ENCODE measurements at regions not wholly inside any gene's neighbourhood (a gene's known extent, or its start where the extent isn't known, plus 50 kb on each side); places are given as distances from the start of the nearest gene placed in this dataset.

DNA sequence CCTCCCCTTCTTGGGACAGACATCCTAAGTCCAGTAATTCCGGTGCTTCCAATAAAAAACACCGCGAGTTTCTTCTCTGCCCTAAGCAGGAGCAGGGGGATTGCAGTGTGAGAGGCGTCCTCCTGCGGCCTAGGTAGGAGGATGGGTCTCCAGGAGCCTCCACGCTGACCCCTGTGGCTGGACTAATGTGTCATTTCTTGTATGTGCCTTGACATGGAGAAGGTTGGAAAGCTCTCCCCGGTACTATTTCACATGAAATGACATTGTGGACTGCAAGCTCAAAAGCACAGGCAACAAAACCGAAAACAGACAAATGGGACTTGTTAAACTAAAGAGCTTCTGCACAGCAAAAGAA is 66.6 kb upstream of the ENPP6 start:
- H3K4me1 ChIP-seq (ENCODE audit: insufficient read depth, low read length, severe bottlenecking), result peaks cover 87% of the 10 kb centered on the region
- no peaks in the 10 kb centered on the region for H3K79me2 ChIP-seq (ENCODE audit: insufficient read depth, low read length)
- no peaks in the 10 kb centered on the region for H3K9me3 ChIP-seq (ENCODE audit: low read length)
- H3K4me2 ChIP-seq (ENCODE audit: low read length), result peak overlapping the region; percentile 62
- no peaks in the 10 kb centered on the region for H3K36me3 ChIP-seq (ENCODE audit: insufficient read depth, low read length)
- no peaks in the 10 kb centered on the region for H3F3A ChIP-seq (ENCODE audit: insufficient read depth, low read length)
- H2AFZ ChIP-seq (ENCODE audit: low read length), result no peak overlapping the region
- no peaks in the 10 kb centered on the region for H3K27me3 ChIP-seq (ENCODE audit: insufficient read depth, low read length)
- peak overlapping the region; percentile 91 for H3K27ac ChIP-seq (ENCODE audit: low read depth, low read length, poor library complexity, severe bottlenecking)
- H3K4me3 ChIP-seq (ENCODE audit: low read depth, low read length, poor library complexity, severe bottlenecking), result peak overlapping the region; percentile 38
- no peaks in the 10 kb centered on the region for H3K9me2 ChIP-seq (ENCODE audit: low read depth, low read length)
- peak overlapping the region; percentile 61 for H3K9ac ChIP-seq (ENCODE audit: low read length)
- TF ChIP-seq, protein P1, sequence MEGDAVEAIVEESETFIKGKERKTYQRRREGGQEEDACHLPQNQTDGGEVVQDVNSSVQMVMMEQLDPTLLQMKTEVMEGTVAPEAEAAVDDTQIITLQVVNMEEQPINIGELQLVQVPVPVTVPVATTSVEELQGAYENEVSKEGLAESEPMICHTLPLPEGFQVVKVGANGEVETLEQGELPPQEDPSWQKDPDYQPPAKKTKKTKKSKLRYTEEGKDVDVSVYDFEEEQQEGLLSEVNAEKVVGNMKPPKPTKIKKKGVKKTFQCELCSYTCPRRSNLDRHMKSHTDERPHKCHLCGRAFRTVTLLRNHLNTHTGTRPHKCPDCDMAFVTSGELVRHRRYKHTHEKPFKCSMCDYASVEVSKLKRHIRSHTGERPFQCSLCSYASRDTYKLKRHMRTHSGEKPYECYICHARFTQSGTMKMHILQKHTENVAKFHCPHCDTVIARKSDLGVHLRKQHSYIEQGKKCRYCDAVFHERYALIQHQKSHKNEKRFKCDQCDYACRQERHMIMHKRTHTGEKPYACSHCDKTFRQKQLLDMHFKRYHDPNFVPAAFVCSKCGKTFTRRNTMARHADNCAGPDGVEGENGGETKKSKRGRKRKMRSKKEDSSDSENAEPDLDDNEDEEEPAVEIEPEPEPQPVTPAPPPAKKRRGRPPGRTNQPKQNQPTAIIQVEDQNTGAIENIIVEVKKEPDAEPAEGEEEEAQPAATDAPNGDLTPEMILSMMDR (IDR thresholded peaks at IDR 0.05; ENCODE audit: low read length), result no peak
- TF ChIP-seq EZH2 (IDR thresholded peaks at IDR 0.05; ENCODE audit: borderline replicate concordance, low read length), result no peak
- no peaks in the 10 kb centered on the region for H4K20me1 ChIP-seq (ENCODE audit: insufficient read depth, low read length)

DNA sequence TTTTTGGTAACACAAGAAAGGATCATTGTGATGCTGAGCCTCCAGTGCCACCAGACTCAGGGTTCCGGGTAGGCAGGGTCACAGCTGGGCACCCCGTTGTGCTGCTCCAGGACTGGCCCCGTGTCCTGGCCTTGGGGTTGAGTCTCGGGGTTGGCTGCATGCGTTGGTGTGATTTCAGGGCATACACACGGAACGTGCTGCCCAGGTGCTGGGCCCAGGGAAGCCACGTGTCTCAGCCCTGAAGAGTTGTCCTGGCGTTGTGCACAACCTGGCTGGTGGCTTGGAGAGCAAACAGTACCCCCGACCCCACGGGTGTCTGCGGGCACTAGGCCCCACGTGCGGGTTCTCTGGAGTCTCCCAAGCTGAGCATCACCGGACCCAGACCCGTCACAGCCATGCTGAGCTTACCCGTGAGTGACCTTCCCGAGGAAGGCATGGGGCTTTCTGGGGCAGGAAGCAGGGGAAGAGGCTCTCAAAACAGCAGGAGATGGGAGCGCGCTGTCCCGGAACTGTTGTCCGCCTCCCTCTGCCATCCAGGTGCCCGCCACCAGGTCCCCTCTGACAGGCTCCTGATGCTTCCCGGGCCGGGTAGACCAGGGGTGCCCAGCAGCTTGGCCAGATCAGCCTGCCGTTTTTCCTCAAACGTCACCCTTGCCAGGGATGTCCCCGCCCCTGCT is 66.1 kb upstream of the ENPP6 start:
- H3K36me3 ChIP-seq (ENCODE audit: insufficient read depth, low read length), result no peaks in the 10 kb centered on the region
- H3K79me2 ChIP-seq (ENCODE audit: insufficient read depth, low read length), result no peaks in the 10 kb centered on the region
- no peak for TF ChIP-seq EZH2 (IDR thresholded peaks at IDR 0.05; ENCODE audit: borderline replicate concordance, low read length)
- H3K27me3 ChIP-seq (ENCODE audit: insufficient read depth, low read length), result no peaks in the 10 kb centered on the region
- H3K9me2 ChIP-seq (ENCODE audit: low read depth, low read length), result no peaks in the 10 kb centered on the region
- H3K27ac ChIP-seq (ENCODE audit: low read depth, low read length, poor library complexity, severe bottlenecking), result peak overlapping the region; percentile 91
- no peaks in the 10 kb centered on the region for H3F3A ChIP-seq (ENCODE audit: insufficient read depth, low read length)
- no peaks in the 10 kb centered on the region for H3K9me3 ChIP-seq (ENCODE audit: low read length)
- no peaks in the 10 kb centered on the region for H4K20me1 ChIP-seq (ENCODE audit: insufficient read depth, low read length)
- peak overlapping the region; percentile 38 for H3K4me3 ChIP-seq (ENCODE audit: low read depth, low read length, poor library complexity, severe bottlenecking)
- H3K4me1 ChIP-seq (ENCODE audit: insufficient read depth, low read length, severe bottlenecking), result peaks cover 82% of the 10 kb centered on the region
- no peak overlapping the region for H2AFZ ChIP-seq (ENCODE audit: low read length)
- peak overlapping the region; percentile 62 for H3K4me2 ChIP-seq (ENCODE audit: low read length)
- peak overlapping the region; percentile 61 for H3K9ac ChIP-seq (ENCODE audit: low read length)

DNA sequence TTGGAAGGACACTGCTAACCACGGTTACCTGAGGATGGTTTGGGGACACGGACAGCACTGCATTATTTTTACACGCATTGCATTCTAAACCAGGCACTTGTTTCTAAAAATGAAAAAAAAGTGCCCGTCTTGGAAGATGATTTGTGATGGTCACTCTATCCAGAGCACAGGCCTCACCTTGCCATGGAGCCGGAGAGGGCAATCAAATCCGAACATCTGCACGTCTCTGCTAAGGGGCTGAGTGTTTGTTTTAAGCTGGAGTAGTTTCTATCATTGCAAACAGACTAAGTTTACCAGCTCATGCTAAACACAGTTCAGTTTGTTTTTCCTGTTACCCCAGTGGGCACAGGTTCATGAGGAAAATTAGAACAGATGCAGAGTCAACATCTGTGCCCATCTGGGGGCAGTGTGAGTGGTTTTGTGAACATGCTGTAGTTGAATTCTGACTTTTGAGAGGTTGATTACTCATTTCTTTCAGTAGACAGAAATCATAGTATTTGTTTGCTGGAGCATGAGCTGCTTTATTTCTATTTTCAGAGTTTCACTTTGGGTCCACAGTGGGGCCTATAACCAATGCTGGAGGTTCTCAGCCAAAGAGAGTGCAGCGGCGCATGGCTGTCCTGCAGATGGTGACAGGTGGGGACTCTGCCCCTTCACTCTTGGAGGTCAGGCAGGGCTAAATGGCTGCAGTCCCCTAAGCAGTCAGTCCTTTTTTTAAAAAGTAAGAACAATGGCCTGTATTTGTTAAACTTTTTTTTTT is 65.4 kb upstream of the ENPP6 start:
- Histone ChIP-seq H3K27me3 (ENCODE audit: insufficient read depth, low read length) (no peaks in the 10 kb centered on the region), H3K9ac (ENCODE audit: low read length) (peak overlapping the region; percentile 61), H2AFZ (ENCODE audit: low read length) (no peak overlapping the region), H4K20me1 (ENCODE audit: insufficient read depth, low read length) (no peaks in the 10 kb centered on the region), H3K4me2 (ENCODE audit: low read length) (peak overlapping the region; percentile 62), H3K9me2 (ENCODE audit: low read depth, low read length) (no peaks in the 10 kb centered on the region), H3F3A (ENCODE audit: insufficient read depth, low read length) (no peaks in the 10 kb centered on the region), H3K27ac (ENCODE audit: low read depth, low read length, poor library complexity, severe bottlenecking) (peak overlapping the region; percentile 91), H3K79me2 (ENCODE audit: insufficient read depth, low read length) (no peaks in the 10 kb centered on the region), H3K9me3 (ENCODE audit: low read length) (no peaks in the 10 kb centered on the region), H3K4me3 (ENCODE audit: low read depth, low read length, poor library complexity, severe bottlenecking) (peak overlapping the region; percentile 38), H3K36me3 (ENCODE audit: insufficient read depth, low read length) (no peaks in the 10 kb centered on the region), H3K4me1 (ENCODE audit: insufficient read depth, low read length, severe bottlenecking) (peaks cover 74% of the 10 kb centered on the region)
- TF ChIP-seq, protein P1 (IDR thresholded peaks at IDR 0.05; ENCODE audit: low read length), result peak; percentile 42
- TF ChIP-seq EZH2 (IDR thresholded peaks at IDR 0.05; ENCODE audit: borderline replicate concordance, low read length), result no peak
